ENCODE measurements at regions not wholly inside any gene's neighbourhood (a gene's known extent, or its start where the extent isn't known, plus 50 kb on each side); places are given as distances from the start of the nearest gene placed in this dataset.
A peak's percentile ranks its signal among the peaks of the same experiment; 100 is the strongest.

- Histone ChIP-seq H3K36me3 (no peaks in the 10 kb centered on the region), H3K27ac (no peak overlapping the region), H3K27me3 (no peaks in the 10 kb centered on the region), H3K4me1 (no peaks in the 10 kb centered on the region), H3K4me3 (no peak overlapping the region), H3K9me3 (no peaks in the 10 kb centered on the region)
- ATAC-seq = peak in 2 of 4 donors; percentile 41 to 46
- no peak for TF ChIP-seq CTCF (IDR thresholded peaks at IDR 0.05)
- no peak for FAIRE-seq
- 33% methylated on average over 3 of the region's 3 CpGs for WGBS, 2 donors
- DNase-seq = no peak
- intact Hi-C loops (cut with DNase I) = no loop called here
Observed at GRCh38 chr5:114702136-114702535, 340.3 kb downstream of the KCNN2 start.

- no peak for ATAC-seq
- H3K36me3 ChIP-seq = no peaks in the 10 kb centered on the region
- intact Hi-C loops (cut with DNase I) = no loop called here
- FAIRE-seq = no peak
- H3K27me3 ChIP-seq = no peaks in the 10 kb centered on the region
- no peak for TF ChIP-seq CTCF (IDR thresholded peaks at IDR 0.05)
- 73 to 89% methylated on average over 3 of the region's 3 CpGs for WGBS, 2 donors
- no peak overlapping the region for H3K4me3 ChIP-seq
- H3K27ac ChIP-seq = no peak overlapping the region
- H3K4me1 ChIP-seq = no peaks in the 10 kb centered on the region
- no peaks in the 10 kb centered on the region for H3K9me3 ChIP-seq
- DNase-seq = no peak
Observed at GRCh38 chr5:114700823-114701222, 339.0 kb downstream of the KCNN2 start.

GRCh38 chr5:114695292-114695904 is 333.5 kb downstream of the KCNN2 start:
- no peak overlapping the region for H3K4me3 ChIP-seq
- ATAC-seq (no peak), DNase-seq (peak in 2 of 6 donors; percentile 52 to 72), FAIRE-seq (no peak)
- TF ChIP-seq CTCF (IDR thresholded peaks at IDR 0.05) = no peak
- H3K9me3 ChIP-seq = no peaks in the 10 kb centered on the region
- intact Hi-C loops (cut with DNase I) = no loop called here
- WGBS, 2 donors = 85 to 88% methylated on average over 26 to 27 of the region's 27 CpGs
- no peaks in the 10 kb centered on the region for H3K4me1 ChIP-seq
- no peak overlapping the region for H3K27ac ChIP-seq
- H3K36me3 ChIP-seq = no peaks in the 10 kb centered on the region
- no peaks in the 10 kb centered on the region for H3K27me3 ChIP-seq

GRCh38 chr5:114686356-114686755 is 324.5 kb downstream of the KCNN2 start:
- H3K36me3 ChIP-seq = no peaks in the 10 kb centered on the region
- WGBS, 2 donors = 31 to 38% methylated on average over 1 of the region's 1 CpG
- H3K4me3 ChIP-seq = no peak overlapping the region
- FAIRE-seq = no peak
- H3K4me1 ChIP-seq = no peaks in the 10 kb centered on the region
- DNase-seq = no peak
- H3K27ac ChIP-seq = no peak overlapping the region
- ATAC-seq = no peak
- TF ChIP-seq CTCF (IDR thresholded peaks at IDR 0.05) = no peak
- H3K27me3 ChIP-seq = no peaks in the 10 kb centered on the region
- intact Hi-C loops (cut with DNase I) = no loop called here
- H3K9me3 ChIP-seq = no peaks in the 10 kb centered on the region

GRCh38 chr5:114678778-114679177 is 316.9 kb downstream of the KCNN2 start:
- Histone ChIP-seq H3K36me3 (no peaks in the 10 kb centered on the region), H3K27me3 (no peaks in the 10 kb centered on the region), H3K9me3 (no peaks in the 10 kb centered on the region), H3K27ac (no peak overlapping the region), H3K4me3 (no peak overlapping the region), H3K4me1 (no peaks in the 10 kb centered on the region)
- DNase-seq (no peak), ATAC-seq (no peak), FAIRE-seq (no peak)
- WGBS, 2 donors = 24 to 38% methylated on average over 1 of the region's 1 CpG
- no peak for TF ChIP-seq CTCF (IDR thresholded peaks at IDR 0.05)
- intact Hi-C loops (cut with DNase I) = no loop called here
